ENCODE measurements at regions not wholly inside any gene's neighbourhood (a gene's known extent, or its start where the extent isn't known, plus 50 kb on each side); places are given as distances from the start of the nearest gene placed in this dataset.

DNA sequence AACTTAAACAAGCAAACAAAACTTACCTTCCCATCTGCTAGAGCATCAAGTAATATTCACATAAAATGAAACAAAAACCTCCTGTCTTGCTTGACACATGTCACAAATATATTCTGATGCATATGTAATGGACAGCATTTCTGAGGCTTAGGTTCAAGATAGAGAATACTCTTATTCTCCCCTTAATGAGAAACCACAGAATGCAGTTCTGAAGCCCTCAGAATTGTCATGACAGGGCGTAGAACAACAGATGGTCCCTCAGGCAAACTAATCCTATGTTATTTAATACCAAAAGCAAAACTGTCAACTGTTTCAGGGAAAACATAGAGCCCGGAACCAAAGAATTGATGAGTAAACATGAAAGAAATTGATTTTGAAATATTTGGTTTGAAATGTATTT is 229.9 kb upstream of the RIOK2 start:
- Mint-ChIP-seq H3K9me3 (ENCODE audit: unreplicated experiment) (no peaks in the 10 kb centered on the region), H3K36me3 (ENCODE audit: unreplicated experiment) (no peaks in the 10 kb centered on the region), H3K4me3 (ENCODE audit: unreplicated experiment) (no peak overlapping the region), H3K27ac (ENCODE audit: unreplicated experiment) (no peak overlapping the region), H3K4me1 (ENCODE audit: unreplicated experiment) (no peaks in the 10 kb centered on the region), H3K27me3 (ENCODE audit: unreplicated experiment) (peaks cover 20% of the 10 kb centered on the region)
- TF ChIP-seq, protein P1, sequence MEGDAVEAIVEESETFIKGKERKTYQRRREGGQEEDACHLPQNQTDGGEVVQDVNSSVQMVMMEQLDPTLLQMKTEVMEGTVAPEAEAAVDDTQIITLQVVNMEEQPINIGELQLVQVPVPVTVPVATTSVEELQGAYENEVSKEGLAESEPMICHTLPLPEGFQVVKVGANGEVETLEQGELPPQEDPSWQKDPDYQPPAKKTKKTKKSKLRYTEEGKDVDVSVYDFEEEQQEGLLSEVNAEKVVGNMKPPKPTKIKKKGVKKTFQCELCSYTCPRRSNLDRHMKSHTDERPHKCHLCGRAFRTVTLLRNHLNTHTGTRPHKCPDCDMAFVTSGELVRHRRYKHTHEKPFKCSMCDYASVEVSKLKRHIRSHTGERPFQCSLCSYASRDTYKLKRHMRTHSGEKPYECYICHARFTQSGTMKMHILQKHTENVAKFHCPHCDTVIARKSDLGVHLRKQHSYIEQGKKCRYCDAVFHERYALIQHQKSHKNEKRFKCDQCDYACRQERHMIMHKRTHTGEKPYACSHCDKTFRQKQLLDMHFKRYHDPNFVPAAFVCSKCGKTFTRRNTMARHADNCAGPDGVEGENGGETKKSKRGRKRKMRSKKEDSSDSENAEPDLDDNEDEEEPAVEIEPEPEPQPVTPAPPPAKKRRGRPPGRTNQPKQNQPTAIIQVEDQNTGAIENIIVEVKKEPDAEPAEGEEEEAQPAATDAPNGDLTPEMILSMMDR (IDR thresholded peaks at IDR 0.05): no peak
- no peak for DNase-seq (ENCODE audit: extremely low spot score, unreplicated experiment)

- TF ChIP-seq, protein P1 (IDR thresholded peaks at IDR 0.05): no peak
- no peak overlapping the region for H3K4me3 Mint-ChIP-seq (ENCODE audit: unreplicated experiment)
- H3K36me3 Mint-ChIP-seq (ENCODE audit: unreplicated experiment): no peaks in the 10 kb centered on the region
- no peak for DNase-seq (ENCODE audit: extremely low spot score, unreplicated experiment)
- H3K9me3 Mint-ChIP-seq (ENCODE audit: unreplicated experiment): no peaks in the 10 kb centered on the region
- H3K27me3 Mint-ChIP-seq (ENCODE audit: unreplicated experiment): peaks cover 9% of the 10 kb centered on the region
- peaks cover 4% of the 10 kb centered on the region for H3K4me1 Mint-ChIP-seq (ENCODE audit: unreplicated experiment)
- no peak overlapping the region for H3K27ac Mint-ChIP-seq (ENCODE audit: unreplicated experiment)
Observed at GRCh38 chr5:97417986-97418385, 234.9 kb upstream of the RIOK2 start.

DNA sequence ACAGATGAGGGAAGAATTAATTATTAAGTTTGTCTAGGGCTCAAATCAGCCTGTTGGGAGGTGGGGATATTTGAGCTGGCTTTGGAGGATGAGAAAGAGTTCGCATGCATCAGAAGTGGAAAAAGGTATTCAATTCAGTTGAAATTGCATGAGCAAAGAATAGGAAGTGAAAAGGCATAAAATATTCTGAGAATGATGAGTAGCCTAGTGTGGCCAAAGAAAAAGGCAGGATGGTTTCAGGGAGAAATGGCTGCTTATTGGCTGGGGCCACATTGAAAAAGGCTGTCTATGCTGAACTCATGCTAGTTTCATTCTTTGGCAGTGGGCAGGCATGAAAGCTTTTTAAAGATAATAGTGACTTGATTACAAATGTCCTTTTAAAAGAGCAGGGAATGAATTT is 235.4 kb upstream of the RIOK2 start:
- Mint-ChIP-seq H3K27ac (ENCODE audit: unreplicated experiment) (no peak overlapping the region), H3K27me3 (ENCODE audit: unreplicated experiment) (peaks cover 9% of the 10 kb centered on the region), H3K4me1 (ENCODE audit: unreplicated experiment) (peaks cover 4% of the 10 kb centered on the region), H3K4me3 (ENCODE audit: unreplicated experiment) (no peak overlapping the region), H3K9me3 (ENCODE audit: unreplicated experiment) (no peaks in the 10 kb centered on the region), H3K36me3 (ENCODE audit: unreplicated experiment) (no peaks in the 10 kb centered on the region)
- no peak for DNase-seq (ENCODE audit: extremely low spot score, unreplicated experiment)
- TF ChIP-seq, protein P1 (IDR thresholded peaks at IDR 0.05): no peak

GRCh38 chr5:97420646-97421045 is 237.6 kb upstream of the RIOK2 start:
- Mint-ChIP-seq H3K4me1 (ENCODE audit: unreplicated experiment) (peaks cover 4% of the 10 kb centered on the region), H3K27me3 (ENCODE audit: unreplicated experiment) (no peaks in the 10 kb centered on the region), H3K27ac (ENCODE audit: unreplicated experiment) (no peak overlapping the region), H3K36me3 (ENCODE audit: unreplicated experiment) (no peaks in the 10 kb centered on the region), H3K9me3 (ENCODE audit: unreplicated experiment) (no peaks in the 10 kb centered on the region), H3K4me3 (ENCODE audit: unreplicated experiment) (no peak overlapping the region)
- no peak for DNase-seq (ENCODE audit: extremely low spot score, unreplicated experiment)
- TF ChIP-seq, protein P1 (IDR thresholded peaks at IDR 0.05): no peak

DNA sequence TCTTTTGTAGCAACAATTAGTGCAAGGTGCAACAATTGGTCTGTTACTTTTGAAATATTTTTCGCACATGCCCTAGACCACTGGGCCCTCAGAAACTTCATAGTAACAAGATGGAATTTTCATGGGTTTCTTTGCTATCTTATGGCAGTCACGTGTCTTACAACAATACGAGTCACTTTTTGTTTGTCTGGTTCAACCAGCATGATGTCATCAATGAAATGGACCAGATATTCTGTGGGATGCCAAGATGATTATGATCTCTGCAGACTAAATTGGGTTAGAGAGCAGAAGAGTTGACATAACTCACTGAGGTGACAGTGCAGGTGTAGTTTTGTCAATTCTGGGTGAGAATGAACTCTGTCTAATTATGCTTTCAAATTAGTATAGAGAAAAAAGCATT is 239.6 kb upstream of the RIOK2 start:
- TF ChIP-seq, protein P1 (IDR thresholded peaks at IDR 0.05): no peak
- Mint-ChIP-seq H3K27ac (ENCODE audit: unreplicated experiment) (no peak overlapping the region), H3K36me3 (ENCODE audit: unreplicated experiment) (peaks cover 2% of the 10 kb centered on the region)

More for the DNA sequence above, 239.6 kb upstream of the RIOK2 start:
- no peak for DNase-seq (ENCODE audit: extremely low spot score, unreplicated experiment)
- H3K27me3 Mint-ChIP-seq (ENCODE audit: unreplicated experiment): peaks cover 3% of the 10 kb centered on the region
- no peaks in the 10 kb centered on the region for H3K9me3 Mint-ChIP-seq (ENCODE audit: unreplicated experiment)
- no peak overlapping the region for H3K4me3 Mint-ChIP-seq (ENCODE audit: unreplicated experiment)
- H3K4me1 Mint-ChIP-seq (ENCODE audit: unreplicated experiment): peaks cover 4% of the 10 kb centered on the region

Data from osteocyte (in vitro differentiated cells).